OCI-LY3 (cell line): ENCODE measurements at regions not wholly inside any gene's neighbourhood (a gene's known extent, or its start where the extent isn't known, plus 50 kb on each side); places are given as distances from the start of the nearest gene placed in this dataset.

ENCODE experiments used
- H2AFZ ChIP-seq: fragments of 200-600, 300-600 bp; shearing (Covaris generic); 2 replicates; pipeline ENCODE4 v1.6.0; 2014; ENCODE audit warnings: antibody characterized with exemption, low read depth, low read length
- H3K27ac ChIP-seq: fragments of 200-600, 300-600 bp; sonication (generic); 2 replicates; pipeline ENCODE4 v1.5.1; 2014; ENCODE audit warnings: mild to moderate bottlenecking, low read length, moderate library complexity, mixed read lengths
- H3K27me3 ChIP-seq: fragments of 200-600, 300-600 bp; sonication (generic); 2 replicates; pipeline ENCODE4 v1.6.1; 2014; ENCODE audit warnings: low read depth, low read length, mixed read lengths
- H3K36me3 ChIP-seq: fragments of 200-600, 300-600 bp; sonication (generic); replicated peaks from 2 replicates; pipeline ENCODE3; 2014; ENCODE audit warnings: low read depth, low read length, mixed read lengths
- H3K4me1 ChIP-seq: fragments of 300-600, 200-600 bp; sonication (generic); 2 replicates; pipeline ENCODE4 v1.6.1; 2014; ENCODE audit warnings: low read length, mixed read lengths
- H3K4me2 ChIP-seq: fragments of 200-600, 300-600 bp; sonication (generic); 2 replicates; pipeline ENCODE4 v1.6.1; 2014; ENCODE audit warnings: low read length, mixed read lengths
- H3K4me3 ChIP-seq: fragments of 300-600, 200-600 bp; sonication (generic); 2 replicates; pipeline ENCODE4 v1.5.1; 2014; ENCODE audit warnings: antibody characterized with exemption, mild to moderate bottlenecking, low read length, moderate library complexity
- H3K79me2 ChIP-seq: fragments of 300-600, 200-600 bp; shearing (Covaris generic); 2 replicates; pipeline ENCODE4 v1.6.1; 2014; ENCODE audit warnings: mild to moderate bottlenecking, low read length, mixed read lengths
- H3K9ac ChIP-seq: fragments of 300-600, 200-600 bp; shearing (Covaris generic); 2 replicates; pipeline ENCODE4 v1.6.0; 2014; ENCODE audit warnings: mild to moderate bottlenecking, low read length, moderate library complexity
- H3K9me3 ChIP-seq: fragments of 200-600, 300-600 bp; shearing (Covaris generic); 2 replicates; pipeline ENCODE4 v1.6.1; 2014; ENCODE audit warnings: low read length, mixed read lengths; ENCODE audit not compliant: insufficient read depth
- H4K20me1 ChIP-seq: fragments of 200-600, 300-600 bp; sonication (generic); 2 replicates; pipeline ENCODE4 v1.6.1; 2016; ENCODE audit warnings: low read length, mixed read lengths; ENCODE audit not compliant: insufficient read depth
- EZH2phosphoT487 ChIP-seq: fragments of 200-600 bp; shearing (Covaris generic); IDR thresholded peaks from 2 replicates; pipeline ENCODE4 v1.6.1; 2018; ENCODE audit warnings: antibody characterized with exemption, mixed run types, low read depth
- TF ChIP-seq, protein P1 (sequence below): fragments of 200-600, 300-600 bp; sonication (generic); IDR thresholded peaks from 2 replicates; pipeline ENCODE4 v1.5.1; 2014; ENCODE audit warnings: antibody characterized with exemption, low read length, low read depth

DNA sequence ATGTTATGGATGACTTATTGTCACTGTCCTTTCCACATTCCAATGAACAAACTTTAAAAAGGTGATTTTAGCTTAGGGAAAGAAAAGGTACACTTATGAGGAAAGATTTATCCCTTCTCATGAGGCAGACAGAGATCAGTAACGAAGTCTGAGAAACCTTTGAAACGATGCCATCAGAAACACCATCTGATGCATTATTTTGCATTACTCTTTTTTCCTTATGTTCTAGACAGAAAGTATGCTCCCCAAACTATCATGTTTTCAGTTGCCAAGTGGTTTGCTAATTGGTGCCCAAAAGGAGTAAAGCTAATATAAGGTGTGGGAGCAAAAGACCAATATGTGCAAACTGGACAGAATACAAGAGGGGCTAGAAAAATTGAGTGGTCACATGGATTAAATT, 397.7 kb upstream of the RIOK2 start:
- Histone ChIP-seq H2AFZ (no peak overlapping the region), H3K4me3 (no peak overlapping the region), H3K27ac (no peak overlapping the region), H3K9ac (no peak overlapping the region), H3K36me3 (no peaks in the 10 kb centered on the region), H3K4me2 (no peak overlapping the region), H3K9me3 (no peaks in the 10 kb centered on the region), H4K20me1 (no peaks in the 10 kb centered on the region), H3K4me1 (no peaks in the 10 kb centered on the region), H3K79me2 (no peaks in the 10 kb centered on the region), H3K27me3 (no peaks in the 10 kb centered on the region)
- no peak for TF ChIP-seq EZH2phosphoT487
- TF ChIP-seq, protein P1, sequence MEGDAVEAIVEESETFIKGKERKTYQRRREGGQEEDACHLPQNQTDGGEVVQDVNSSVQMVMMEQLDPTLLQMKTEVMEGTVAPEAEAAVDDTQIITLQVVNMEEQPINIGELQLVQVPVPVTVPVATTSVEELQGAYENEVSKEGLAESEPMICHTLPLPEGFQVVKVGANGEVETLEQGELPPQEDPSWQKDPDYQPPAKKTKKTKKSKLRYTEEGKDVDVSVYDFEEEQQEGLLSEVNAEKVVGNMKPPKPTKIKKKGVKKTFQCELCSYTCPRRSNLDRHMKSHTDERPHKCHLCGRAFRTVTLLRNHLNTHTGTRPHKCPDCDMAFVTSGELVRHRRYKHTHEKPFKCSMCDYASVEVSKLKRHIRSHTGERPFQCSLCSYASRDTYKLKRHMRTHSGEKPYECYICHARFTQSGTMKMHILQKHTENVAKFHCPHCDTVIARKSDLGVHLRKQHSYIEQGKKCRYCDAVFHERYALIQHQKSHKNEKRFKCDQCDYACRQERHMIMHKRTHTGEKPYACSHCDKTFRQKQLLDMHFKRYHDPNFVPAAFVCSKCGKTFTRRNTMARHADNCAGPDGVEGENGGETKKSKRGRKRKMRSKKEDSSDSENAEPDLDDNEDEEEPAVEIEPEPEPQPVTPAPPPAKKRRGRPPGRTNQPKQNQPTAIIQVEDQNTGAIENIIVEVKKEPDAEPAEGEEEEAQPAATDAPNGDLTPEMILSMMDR, result no peak

DNA sequence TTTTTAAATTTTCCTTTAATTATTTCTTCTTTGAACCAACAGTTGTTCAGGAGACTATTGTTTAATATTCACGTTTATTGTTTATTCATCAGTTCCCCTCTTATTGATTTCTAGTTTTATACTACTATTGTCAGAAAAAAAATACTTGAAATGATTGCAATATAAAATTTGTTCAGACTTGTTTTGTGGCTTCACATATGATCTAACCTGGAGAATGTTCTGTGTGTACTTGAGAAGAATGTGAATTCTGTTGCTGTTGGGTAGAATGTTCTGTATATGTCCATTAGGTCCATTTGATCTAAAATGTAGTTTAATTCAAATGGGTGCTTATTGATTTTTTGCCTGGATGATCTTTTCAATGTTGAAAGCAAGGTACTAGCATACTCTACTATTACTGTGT, 408.7 kb upstream of the RIOK2 start:
- TF ChIP-seq, protein P1, result no peak
- no peak for TF ChIP-seq EZH2phosphoT487
- Histone ChIP-seq H3K4me2 (no peak overlapping the region), H3K79me2 (no peaks in the 10 kb centered on the region), H4K20me1 (no peaks in the 10 kb centered on the region), H3K4me1 (no peaks in the 10 kb centered on the region), H3K9me3 (no peaks in the 10 kb centered on the region), H3K9ac (no peak overlapping the region), H2AFZ (no peak overlapping the region), H3K27me3 (no peaks in the 10 kb centered on the region), H3K4me3 (no peak overlapping the region), H3K36me3 (no peaks in the 10 kb centered on the region), H3K27ac (no peak overlapping the region)

GRCh38 chr5:97600486-97600885, 417.4 kb upstream of the RIOK2 start:
- Histone ChIP-seq H3K9me3 (peaks cover 7% of the 10 kb centered on the region; the same call in 1 of the 2 replicates), H2AFZ (no peak overlapping the region), H3K4me1 (no peaks in the 10 kb centered on the region), H3K36me3 (no peaks in the 10 kb centered on the region), H4K20me1 (no peaks in the 10 kb centered on the region), H3K4me3 (no peak overlapping the region), H3K27me3 (no peaks in the 10 kb centered on the region), H3K4me2 (no peak overlapping the region), H3K9ac (no peak overlapping the region), H3K79me2 (no peaks in the 10 kb centered on the region), H3K27ac (no peak overlapping the region)
- TF ChIP-seq EZH2phosphoT487, result no peak
- TF ChIP-seq, protein P1, result no peak

DNA sequence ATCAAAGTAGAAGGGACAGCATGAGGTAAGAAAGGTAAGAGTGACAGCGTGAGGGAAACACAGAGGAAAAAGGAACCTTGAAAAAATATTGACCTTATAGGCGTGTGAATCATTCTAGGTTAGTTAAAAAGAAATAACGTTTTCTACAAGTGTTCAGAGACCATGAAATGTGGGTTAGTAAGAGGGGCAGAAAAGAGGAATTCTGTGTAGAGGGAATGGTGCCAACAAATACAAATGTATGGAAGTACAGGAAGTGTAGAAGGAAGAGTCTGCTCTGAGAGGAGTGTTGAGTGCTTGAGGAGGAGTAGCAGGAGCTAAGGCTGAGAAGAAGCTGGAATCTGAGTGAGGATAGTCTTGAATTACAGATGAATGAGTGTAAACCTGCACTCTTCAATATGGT, 418.6 kb upstream of the RIOK2 start:
- no peaks in the 10 kb centered on the region for H4K20me1 ChIP-seq
- no peak overlapping the region for H3K9ac ChIP-seq
- TF ChIP-seq, protein P1, result no peak
- TF ChIP-seq EZH2phosphoT487, result no peak
- no peak overlapping the region for H3K4me3 ChIP-seq
- H3K4me1 ChIP-seq, result no peaks in the 10 kb centered on the region
- H3K4me2 ChIP-seq, result no peak overlapping the region
- no peaks in the 10 kb centered on the region for H3K79me2 ChIP-seq
- no peaks in the 10 kb centered on the region for H3K27me3 ChIP-seq
- no peaks in the 10 kb centered on the region for H3K36me3 ChIP-seq
- H3K9me3 ChIP-seq, result peaks cover 7% of the 10 kb centered on the region; the same call in 1 of the 2 replicates
- H3K27ac ChIP-seq, result no peak overlapping the region
- H2AFZ ChIP-seq, result no peak overlapping the region
